H1 (cell line): ENCODE measurements at regions not wholly inside any gene's neighbourhood (a gene's known extent, or its start where the extent isn't known, plus 50 kb on each side); places are given as distances from the start of the nearest gene placed in this dataset.

ENCODE experiments used
- CTCF ChIA-PET: fragments of 300-600 bp; sonication (Branson Sonifier 250); formaldehyde crosslinking; loops from one replicate; lab custom pipeline; 2021; ENCODE audit not compliant: partially characterized antibody; lab: Charles Lee
- POLR2A ChIA-PET: fragments of 300-600 bp; sonication (Branson Sonifier 250); formaldehyde crosslinking; loops from one replicate; lab custom pipeline; 2021; ENCODE audit warnings: inconsistent platforms; ENCODE audit not compliant: partially characterized antibody; lab: Charles Lee
- DNase-seq, 2 experiments: peaks; one replicate each; pipeline versions ENCODE4 v3.0.0 to v3.0.0-alpha.2; 2010 to 2022; ENCODE audit warnings: low spot score in 2 of 2, low read depth in 1 of 2, mixed read lengths in 1 of 2
- FAIRE-seq: peaks from 2 replicates; lab custom pipeline; 2011; peaks lifted over from hg19 to GRCh38; lab: Jason Lieb, UNC
- H2AFZ ChIP-seq: 2 replicates; pipeline ENCODE4 v1.8.1; 2012; ENCODE audit warnings: low read length, inconsistent platforms
- H2AK5ac ChIP-seq: 2 replicates; pipeline ENCODE4 v1.6.1; 2013; ENCODE audit warnings: low read depth, low read length
- H2BK120ac ChIP-seq: replicated peaks from 2 replicates; pipeline ENCODE3; 2013; ENCODE audit warnings: low read depth, low read length, inconsistent platforms
- H2BK12ac ChIP-seq: 2 replicates; pipeline ENCODE4 v1.6.1; 2013; ENCODE audit warnings: low read depth, low read length
- H2BK15ac ChIP-seq: 2 replicates; pipeline ENCODE4 v1.6.1; 2013; ENCODE audit warnings: low read length
- H2BK20ac ChIP-seq: 2 replicates; pipeline ENCODE4 v1.6.1; 2013; ENCODE audit warnings: low read length
- H2BK5ac ChIP-seq: 2 replicates; pipeline ENCODE4 v1.6.1; 2013; ENCODE audit warnings: low read depth, low read length
- H3K14ac ChIP-seq: 2 replicates; pipeline ENCODE4 v1.6.1; 2013; ENCODE audit warnings: inconsistent platforms; ENCODE audit not compliant: insufficient read length
- H3K18ac ChIP-seq: 2 replicates; pipeline ENCODE4 v1.6.1; 2013; ENCODE audit warnings: low read length; ENCODE audit errors: extremely low read depth
- H3K23ac ChIP-seq: 2 replicates; pipeline ENCODE4 v1.6.1; 2013; ENCODE audit warnings: inconsistent platforms; ENCODE audit not compliant: insufficient read length
- H3K23me2 ChIP-seq: 2 replicates; pipeline ENCODE4 v1.6.1; 2013; ENCODE audit warnings: low read depth, low read length
- H3K27ac ChIP-seq: 2 replicates; pipeline ENCODE4 v1.6.1; 2011; ENCODE audit warnings: low read depth, low read length, inconsistent platforms
- H3K27me3 ChIP-seq, 4 experiments: replicated peaks in 1 of 4; 1 replicate in 1 of 4; 2 replicates in 3 of 4; pipeline versions ENCODE4 v1.6.1 to v1.8.1; 2011 to 2013; ENCODE audit warnings: low read length in 3 of 4, mild to moderate bottlenecking in 3 of 4, inconsistent platforms in 2 of 4, mixed read lengths in 2 of 4, moderate library complexity in 1 of 4; ENCODE audit not compliant: control insufficient read depth in 3 of 4, insufficient read depth in 3 of 4; ENCODE audit errors: extremely low read depth in 1 of 4
- H3K36me3 ChIP-seq, 4 experiments: 2 replicates each; pipeline versions ENCODE4 v1.6.1 to v1.8.1; 2011 to 2013; ENCODE audit warnings: mild to moderate bottlenecking in 4 of 4, low read length in 3 of 4, moderate library complexity in 2 of 4, control low read depth in 1 of 4, inconsistent platforms in 1 of 4; ENCODE audit not compliant: insufficient read depth in 4 of 4, control insufficient read depth in 2 of 4
- H3K4ac ChIP-seq: replicated peaks from 2 replicates; pipeline ENCODE3; 2013; ENCODE audit warnings: low read length, low read depth, mixed read lengths, inconsistent platforms; ENCODE audit not compliant: insufficient read length
- H3K4me1 ChIP-seq, 4 experiments: replicated peaks in 1 of 4; 1 replicate in 1 of 4; 2 replicates in 3 of 4; pipeline versions ENCODE4 v1.6.1 to v1.8.1; 2011 to 2013; ENCODE audit warnings: low read length in 3 of 4, inconsistent platforms in 2 of 4, mixed read lengths in 1 of 4; ENCODE audit not compliant: insufficient read depth in 4 of 4, control insufficient read depth in 3 of 4
- H3K4me2 ChIP-seq, 2 experiments: 2 replicates each; pipeline versions ENCODE4 v1.6.1 to v1.8.1; 2011 to 2013; ENCODE audit warnings: low read depth in 2 of 2, low read length in 2 of 2, control low read depth in 1 of 2, inconsistent platforms in 1 of 2, mild to moderate bottlenecking in 1 of 2; ENCODE audit not compliant: insufficient read depth in 1 of 2
- H3K4me3 ChIP-seq, 4 experiments: fragments of 200-600, 300-600 bp in 1 of 4; sonication (generic), shearing (Covaris generic), sonication (Bioruptor Twin) in 1 of 4; 2 replicates each; pipeline versions ENCODE4 v1.5.1 to v1.8.1; 2011 to 2016; ENCODE audit warnings: low read length in 4 of 4, low read depth in 3 of 4, control low read depth in 2 of 4, inconsistent platforms in 2 of 4, mild to moderate bottlenecking in 2 of 4, mixed read lengths in 1 of 4, moderate library complexity in 1 of 4; ENCODE audit not compliant: insufficient read depth in 2 of 4; ENCODE audit errors: extremely low read depth in 1 of 4
- H3K56ac ChIP-seq: replicated peaks from 2 replicates; pipeline ENCODE3; 2013; ENCODE audit warnings: low read depth, mild to moderate bottlenecking, mixed read lengths, low read length, inconsistent platforms; ENCODE audit not compliant: insufficient read length
- H3K79me1 ChIP-seq: 2 replicates; pipeline ENCODE4 v1.6.1; 2013; ENCODE audit warnings: low read depth, low read length, control low read depth
- H3K79me2 ChIP-seq, 2 experiments: 2 replicates each; pipeline versions ENCODE4 v1.6.1 to v1.8.1; 2012 to 2013; ENCODE audit warnings: low read length in 2 of 2, mild to moderate bottlenecking in 2 of 2, inconsistent platforms in 1 of 2; ENCODE audit not compliant: insufficient read depth in 2 of 2, control insufficient read depth in 1 of 2
- H3K9ac ChIP-seq, 4 experiments: replicated peaks in 1 of 4; 1 replicate in 1 of 4; 2 replicates in 3 of 4; pipeline versions ENCODE4 v1.6.1 to v1.8.1; 2011 to 2013; ENCODE audit warnings: low read depth in 3 of 4, low read length in 3 of 4, control low read depth in 2 of 4, mild to moderate bottlenecking in 2 of 4, moderate library complexity in 2 of 4, inconsistent platforms in 1 of 4; ENCODE audit errors: extremely low read depth in 1 of 4
- H3K9me3 ChIP-seq, 2 experiments: 2 replicates each; pipeline versions ENCODE4 v1.6.1 to v1.8.1; 2012 to 2013; ENCODE audit warnings: mild to moderate bottlenecking in 2 of 2, moderate library complexity in 2 of 2, control low read depth in 1 of 2, inconsistent platforms in 1 of 2, low read depth in 1 of 2, low read length in 1 of 2, mixed read lengths in 1 of 2; ENCODE audit not compliant: insufficient read depth in 2 of 2
- H4K20me1 ChIP-seq, 2 experiments: replicated peaks in 1 of 2; 2 replicates each; pipeline versions ENCODE3 to v1.8.1; 2011 to 2013; ENCODE audit warnings: inconsistent platforms in 2 of 2, low read length in 2 of 2, mild to moderate bottlenecking in 1 of 2; ENCODE audit not compliant: insufficient read depth in 2 of 2, control insufficient read depth in 1 of 2
- H4K5ac ChIP-seq: 2 replicates; pipeline ENCODE4 v1.6.1; 2013; ENCODE audit warnings: low read length, low read depth, mixed read lengths, inconsistent platforms; ENCODE audit not compliant: insufficient read length
- H4K8ac ChIP-seq: 2 replicates; pipeline ENCODE4 v1.8.0; 2013; ENCODE audit warnings: mild to moderate bottlenecking, moderate library complexity, low read length, inconsistent platforms; ENCODE audit not compliant: insufficient read depth; ENCODE audit errors: extremely low read depth
- H4K91ac ChIP-seq: replicated peaks from 2 replicates; pipeline ENCODE3; 2013; ENCODE audit warnings: low read length, mixed read lengths, inconsistent platforms; ENCODE audit not compliant: insufficient read length
- CBX5 ChIP-seq: fragments of 300-800, 300-1000 bp; sonication (generic); IDR thresholded peaks from 2 replicates; pipeline ENCODE4 v1.7.1; 2016; ENCODE audit warnings: antibody characterized with exemption, low read length, low read depth
- CBX8 ChIP-seq: fragments of 300-800, 300-1000 bp; sonication (generic); IDR thresholded peaks from 2 replicates; pipeline ENCODE4 v1.7.1; 2016; ENCODE audit warnings: low read depth, low read length, borderline replicate concordance
- MAFK ChIP-seq: IDR thresholded peaks from 2 replicates; pipeline ENCODE4 v1.6.1; 2012; ENCODE audit warnings: low read depth, mild to moderate bottlenecking, improper control_type of control experiment, low read length
- POLR2AphosphoS5 ChIP-seq: IDR thresholded peaks from 2 replicates; pipeline ENCODE4 v1.6.1; 2011; ENCODE audit warnings: low read depth, low read length
- RAD21 ChIP-seq, 2 experiments: IDR thresholded peaks in 1 of 2; conservative IDR thresholded peaks in 1 of 2; 2 replicates each; pipeline ENCODE4 v1.6.1; 2011; ENCODE audit warnings: low read depth in 2 of 2, low read length in 2 of 2, improper control_type of control experiment in 1 of 2, inconsistent platforms in 1 of 2, mild to moderate bottlenecking in 1 of 2, moderate library complexity in 1 of 2
- RXRA ChIP-seq: IDR thresholded peaks from 2 replicates; pipeline ENCODE4 v1.6.1; 2011; ENCODE audit warnings: low read depth, mild to moderate bottlenecking, low read length, moderate library complexity; ENCODE audit not compliant: insufficient read depth
- SAP30 ChIP-seq: fragments of 300-600 bp; sonication (generic); IDR thresholded peaks from 2 replicates; pipeline ENCODE4 v1.7.1; 2012; ENCODE audit warnings: low read length, moderate library complexity, mild to moderate bottlenecking, inconsistent platforms; ENCODE audit not compliant: insufficient read depth, insufficient replicate concordance
- SP1 ChIP-seq: IDR thresholded peaks from 2 replicates; pipeline ENCODE4 v1.6.1; 2011; ENCODE audit warnings: low read depth, low read length
- SUZ12 ChIP-seq: fragments of 200-600 bp; sonication (generic); IDR thresholded peaks from 2 replicates; pipeline ENCODE4 v1.6.1; 2012; ENCODE audit warnings: mild to moderate bottlenecking, inconsistent platforms, low read length, moderate library complexity, mixed read lengths
- TAF7 ChIP-seq: optimal IDR thresholded peaks from 2 replicates; pipeline ENCODE3; 2011; ENCODE audit warnings: low read depth, mild to moderate bottlenecking, inconsistent platforms, low read length, moderate library complexity, borderline replicate concordance
- WGBS, 2 experiments: shearing (Covaris generic) in 1 of 2; methylation state at CpG; one replicate each; pipeline versions ENCODE4 v1.1.6 to v1.1.7; 2013 to 2015; ENCODE audit warnings: low lambda C conversion rate in 2 of 2, mixed read lengths in 2 of 2, inconsistent platforms in 1 of 2, low coverage in 1 of 2, missing lambda C conversion rate in 1 of 2; ENCODE audit not compliant: insufficient replicate concordance in 2 of 2, insufficient coverage in 1 of 2, insufficient read length in 1 of 2; ENCODE audit errors: extremely low coverage in 1 of 2, missing lambda C conversion rate in 1 of 2; 5-methylcytosine and 5-hydroxymethylcytosine counted together

GRCh38 chr7:16265863-16266458 lies 155.4 kb downstream of the CRPPA start:
- FAIRE-seq = no peak
- no peaks in the 10 kb centered on the region for H3K23me2 ChIP-seq
- POLR2A ChIA-PET = no interaction called here

More at GRCh38 chr7:16265863-16266458, 155.4 kb downstream of the CRPPA start:
- Histone ChIP-seq H3K79me1 (no peaks in the 10 kb centered on the region), H3K56ac (no peak overlapping the region), H3K9ac (no peak overlapping the region), H4K91ac (no peak overlapping the region), H3K18ac (no peak overlapping the region), H2BK120ac (no peak overlapping the region), H3K9me3 (no peaks in the 10 kb centered on the region), H3K36me3 (no peaks in the 10 kb centered on the region), H3K14ac (no peak overlapping the region), H3K27me3 (no peaks in the 10 kb centered on the region), H3K4me1 (no peaks in the 10 kb centered on the region), H4K5ac (no peak overlapping the region), H3K4ac (no peak overlapping the region), H3K27ac (no peak overlapping the region), H2BK5ac (no peak overlapping the region), H2AK5ac (no peak overlapping the region), H2BK12ac (no peak overlapping the region), H4K20me1 (no peaks in the 10 kb centered on the region), H3K4me2 (no peak overlapping the region), H4K8ac (no peak overlapping the region)
- WGBS, 2 experiments = 91% methylated on average over 3 of the region's 3 CpGs; no CpG with 5 or more reads in 1 of the 2 experiments
- CTCF ChIA-PET = no interaction called here
- no peak for TF ChIP-seq TAF7
- no peak for TF ChIP-seq SP1
- no peak for TF ChIP-seq SUZ12
- no peak for TF ChIP-seq POLR2AphosphoS5
- TF ChIP-seq MAFK = no peak
- no peak for TF ChIP-seq CBX5
- no peak for TF ChIP-seq RAD21 (IDR thresholded peaks at IDR 0.05 in 1 of 2, conservative IDR thresholded peaks at IDR 0.05 in 1 of 2; ENCODE audit: low read depth in 2 of 2, low read length in 2 of 2)
- no peak for TF ChIP-seq SAP30
- no peak for TF ChIP-seq RXRA
- no peak for TF ChIP-seq CBX8
- TF ChIP-seq, all 59 proteins: peak for 0
- Histone ChIP-seq H3K79me2 (no peaks in the 10 kb centered on the region), H2AFZ (no peak overlapping the region), H3K23ac (no peak overlapping the region), H2BK20ac (no peak overlapping the region), H3K4me3 (no peak overlapping the region), H2BK15ac (no peak overlapping the region)
- DNase-seq = no peak
